Urinary bladder (tissue), 3 donors: ENCODE measurements at regions not wholly inside any gene's neighbourhood (a gene's known extent, or its start where the extent isn't known, plus 50 kb on each side); places are given as distances from the start of the nearest gene placed in this dataset.

Source experiments
- DNase-seq: peaks from one replicate; pipeline ENCODE4 v3.0.0-alpha.2; 2015; ENCODE audit errors: extremely low spot score
- H3K27ac ChIP-seq: one replicate; pipeline ENCODE4 v1.5.1; 2013; ENCODE audit warnings: low read depth, mild to moderate bottlenecking, moderate library complexity
- H3K36me3 ChIP-seq: one replicate; pipeline ENCODE4 v1.6.1; 2013; ENCODE audit warnings: mild to moderate bottlenecking, moderate library complexity; ENCODE audit not compliant: insufficient read depth
- H3K4me1 ChIP-seq: one replicate; pipeline ENCODE4 v1.6.1; 2013; ENCODE audit warnings: mild to moderate bottlenecking, moderate library complexity; ENCODE audit not compliant: insufficient read depth
- H3K4me3 ChIP-seq: one replicate; pipeline ENCODE4 v1.5.1; 2013; ENCODE audit warnings: low read depth, low read length
- whole genome bisulfite sequencing: extraction: QIAGEN DNeasy Blood & Tissue Kit; methylation state at CpG from one replicate; pipeline ENCODE4 v1.1.7; 2013; 5-methylcytosine and 5-hydroxymethylcytosine counted together
- donor health status: healthy with polysubstance abuse.
- donor health status: healthy.

DNA sequence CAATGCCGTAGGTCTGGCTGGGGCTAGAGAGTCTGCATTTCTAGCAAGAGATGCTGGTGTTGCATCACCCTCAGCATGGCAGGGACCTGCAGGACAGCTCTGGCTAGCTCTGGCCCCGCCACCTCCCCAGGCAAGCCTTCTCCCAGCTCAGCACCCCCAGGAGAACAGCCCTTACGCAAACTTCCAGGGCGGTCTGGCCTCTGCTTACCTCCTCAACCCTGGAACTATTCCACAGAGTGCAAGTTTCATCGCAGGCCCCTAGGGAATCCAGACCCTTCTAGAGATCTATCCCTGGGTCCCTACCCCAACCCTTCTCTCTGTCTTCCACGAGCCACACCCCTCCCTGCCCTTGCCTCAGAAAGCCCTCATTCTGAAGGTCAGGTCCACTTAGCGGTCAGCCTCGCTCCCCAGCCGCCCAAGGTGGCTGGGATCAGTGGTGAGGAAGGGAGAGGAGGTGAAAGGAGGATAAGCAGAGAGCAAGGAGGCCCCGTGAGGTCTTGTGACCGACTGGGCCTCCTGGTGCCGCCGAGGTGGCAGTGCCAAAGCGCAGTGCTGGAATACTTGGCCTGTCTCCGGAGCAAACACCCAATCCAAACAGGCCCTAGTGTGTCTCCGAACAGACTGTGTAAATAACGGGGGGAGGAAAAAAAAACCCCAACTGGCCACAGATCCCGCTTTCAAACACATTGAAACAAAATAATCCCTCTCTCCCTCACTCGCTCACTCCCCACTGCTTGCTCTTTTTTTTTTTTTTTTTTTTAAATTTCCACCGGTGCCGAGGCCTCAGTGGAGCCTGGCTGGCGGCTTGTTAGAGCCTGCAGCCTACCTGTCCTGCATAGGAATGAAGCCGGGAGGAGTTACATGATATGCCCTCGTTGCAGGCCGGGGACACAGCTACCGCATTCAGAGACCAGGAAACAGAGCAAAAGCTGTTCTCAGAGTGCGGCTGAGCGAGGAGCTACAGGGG lies 380.9 kb downstream of the SOX9 start:
- H3K4me1 ChIP-seq = no peaks in the 10 kb centered on the region
- WGBS = 68% methylated on average over 28 of the region's 28 CpGs
- H3K27ac ChIP-seq = no peak overlapping the region
- H3K36me3 ChIP-seq = no peaks in the 10 kb centered on the region
- H3K4me3 ChIP-seq = no peak overlapping the region
- DNase-seq = no peak

DNA sequence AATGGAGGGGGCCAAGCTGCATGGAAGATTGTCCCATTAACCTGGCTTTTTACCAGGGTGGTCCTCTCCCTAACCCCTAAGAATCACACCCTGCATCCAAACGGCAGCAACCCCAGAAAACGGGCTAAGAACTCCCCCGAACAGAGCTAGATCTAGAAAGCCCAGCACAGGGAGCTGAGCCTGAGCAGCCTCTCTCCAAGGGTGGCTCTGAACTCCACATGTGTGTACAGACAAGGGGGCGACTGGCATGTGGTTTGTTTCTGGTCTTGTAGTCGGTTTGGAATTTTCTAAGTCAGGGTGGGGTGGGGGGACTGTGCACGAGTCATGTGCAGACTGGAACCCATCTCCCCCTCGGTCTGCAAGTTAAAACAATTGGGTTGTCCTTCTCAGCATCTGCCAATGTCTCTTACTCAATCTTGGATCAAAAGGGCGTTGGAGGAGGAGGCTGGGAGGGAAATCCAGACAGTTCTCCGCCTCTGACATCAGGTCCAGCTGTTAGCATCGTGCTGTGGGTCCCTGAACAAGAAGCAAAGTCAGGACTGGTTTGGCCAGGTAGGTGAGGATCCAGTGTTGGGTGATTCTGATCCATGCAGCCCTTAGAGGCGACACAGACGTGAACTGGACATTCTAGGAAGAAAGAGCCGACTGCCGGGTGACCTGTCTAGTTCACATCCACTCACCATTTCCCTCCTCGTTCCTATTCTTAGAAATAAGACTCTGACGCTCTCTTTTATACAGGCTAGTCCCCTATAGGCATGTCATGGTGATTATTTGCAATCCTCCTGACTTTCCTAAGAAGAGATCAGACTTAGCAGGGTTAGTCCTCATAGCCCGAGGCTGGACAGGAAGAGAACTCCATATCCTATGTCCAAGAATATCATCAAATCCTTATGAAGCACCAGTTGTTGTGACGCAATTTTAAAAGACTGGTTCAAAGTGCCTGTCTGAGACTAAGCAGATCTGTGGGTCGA lies 381.8 kb downstream of the SOX9 start:
- Histone ChIP-seq H3K4me1 (no peaks in the 10 kb centered on the region), H3K4me3 (no peak overlapping the region), H3K27ac (no peak overlapping the region), H3K36me3 (no peaks in the 10 kb centered on the region)
- DNase-seq = no peak
- WGBS = 48% methylated on average over 19 of the region's 19 CpGs

DNA sequence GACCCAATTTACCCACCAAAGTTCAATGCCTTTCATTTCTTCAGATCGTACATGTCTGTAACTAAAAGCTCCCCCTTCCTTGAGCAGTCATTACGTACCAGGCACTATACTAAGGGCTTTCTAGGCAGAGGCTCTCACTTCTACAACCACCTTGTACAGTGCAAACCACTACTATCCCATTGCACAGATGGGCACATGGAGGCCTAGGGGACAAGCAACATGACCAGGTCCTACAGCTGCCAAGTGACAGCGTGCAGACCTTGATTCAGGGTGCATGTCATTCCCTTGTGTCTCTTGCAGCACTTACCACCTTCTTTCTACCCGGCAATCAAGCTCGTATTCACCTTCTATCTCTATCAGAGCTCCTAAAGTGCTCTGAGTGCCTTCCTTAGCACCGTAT lies 382.7 kb downstream of the SOX9 start:
- Histone ChIP-seq H3K36me3 (no peaks in the 10 kb centered on the region), H3K4me1 (no peaks in the 10 kb centered on the region), H3K27ac (no peak overlapping the region), H3K4me3 (no peak overlapping the region)
- DNase-seq = no peak
- WGBS = 93% methylated on average over 6 of the region's 6 CpGs

DNA sequence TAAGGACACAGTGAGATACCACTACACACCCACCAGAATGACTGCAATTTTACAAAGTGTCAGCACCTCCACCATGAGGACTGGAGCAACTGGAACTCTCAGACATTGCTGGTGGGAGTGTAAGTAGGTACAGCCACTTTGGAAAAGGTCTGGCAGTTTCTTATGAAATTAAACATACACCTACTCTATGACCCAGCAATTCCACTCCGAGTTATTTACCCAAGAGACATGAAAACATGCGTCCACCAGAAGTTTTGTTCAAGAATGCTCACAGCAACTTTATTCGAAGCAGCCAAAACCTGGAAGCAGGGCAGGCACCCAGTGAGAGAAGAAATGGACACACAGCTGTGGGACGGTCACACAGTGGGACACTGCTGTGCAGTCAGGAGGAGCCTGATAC lies 384.0 kb downstream of the SOX9 start:
- 94% methylated on average over 4 of the region's 4 CpGs for WGBS
- no peaks in the 10 kb centered on the region for H3K36me3 ChIP-seq
- no peak overlapping the region for H3K27ac ChIP-seq
- H3K4me1 ChIP-seq = no peaks in the 10 kb centered on the region
- DNase-seq = no peak
- H3K4me3 ChIP-seq = no peak overlapping the region

DNA sequence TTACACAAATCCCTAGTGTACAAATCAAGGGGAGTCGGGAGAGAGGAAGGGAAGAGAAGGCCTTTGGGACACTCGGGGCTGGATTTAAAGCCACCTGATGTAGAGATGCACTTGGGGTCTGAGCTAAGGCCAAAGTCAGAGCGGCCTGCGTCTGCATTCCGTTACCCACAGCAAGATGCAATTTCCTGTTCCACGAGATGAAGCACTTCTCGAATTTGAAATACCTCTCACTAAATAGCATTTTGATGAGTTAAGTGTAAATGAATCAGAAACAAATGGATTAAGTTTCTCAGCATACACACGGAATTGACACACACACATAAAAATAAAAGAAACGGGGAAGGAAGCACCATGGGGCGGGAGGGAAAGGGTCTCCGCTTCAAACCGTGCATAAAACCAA lies 386.0 kb downstream of the SOX9 start:
- Histone ChIP-seq H3K27ac (no peak overlapping the region), H3K4me1 (no peaks in the 10 kb centered on the region), H3K36me3 (no peaks in the 10 kb centered on the region), H3K4me3 (no peak overlapping the region)
- no peak for DNase-seq
- 84% methylated on average over 12 of the region's 12 CpGs for WGBS

DNA sequence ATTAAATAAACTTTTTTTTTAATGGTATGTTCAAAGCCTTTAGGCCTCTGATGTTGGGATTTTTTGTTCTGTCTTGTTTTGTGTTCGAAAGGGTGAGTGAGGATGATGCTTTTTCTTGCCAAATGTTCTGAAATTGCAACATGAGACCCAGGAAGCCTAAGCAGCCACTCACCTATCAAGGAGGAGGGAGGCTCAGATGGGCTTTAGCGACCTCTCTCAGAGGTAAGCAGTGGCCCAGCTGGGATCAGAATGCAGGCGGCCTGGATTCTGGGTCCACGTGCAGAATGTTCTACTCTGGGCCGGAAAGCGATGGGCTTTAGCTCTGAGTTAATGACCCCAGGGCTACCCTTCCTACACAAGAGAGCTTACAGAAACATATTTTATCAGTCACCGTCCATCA lies 386.6 kb downstream of the SOX9 start:
- no peaks in the 10 kb centered on the region for H3K36me3 ChIP-seq
- 90% methylated on average over 7 of the region's 7 CpGs for WGBS

DNA sequence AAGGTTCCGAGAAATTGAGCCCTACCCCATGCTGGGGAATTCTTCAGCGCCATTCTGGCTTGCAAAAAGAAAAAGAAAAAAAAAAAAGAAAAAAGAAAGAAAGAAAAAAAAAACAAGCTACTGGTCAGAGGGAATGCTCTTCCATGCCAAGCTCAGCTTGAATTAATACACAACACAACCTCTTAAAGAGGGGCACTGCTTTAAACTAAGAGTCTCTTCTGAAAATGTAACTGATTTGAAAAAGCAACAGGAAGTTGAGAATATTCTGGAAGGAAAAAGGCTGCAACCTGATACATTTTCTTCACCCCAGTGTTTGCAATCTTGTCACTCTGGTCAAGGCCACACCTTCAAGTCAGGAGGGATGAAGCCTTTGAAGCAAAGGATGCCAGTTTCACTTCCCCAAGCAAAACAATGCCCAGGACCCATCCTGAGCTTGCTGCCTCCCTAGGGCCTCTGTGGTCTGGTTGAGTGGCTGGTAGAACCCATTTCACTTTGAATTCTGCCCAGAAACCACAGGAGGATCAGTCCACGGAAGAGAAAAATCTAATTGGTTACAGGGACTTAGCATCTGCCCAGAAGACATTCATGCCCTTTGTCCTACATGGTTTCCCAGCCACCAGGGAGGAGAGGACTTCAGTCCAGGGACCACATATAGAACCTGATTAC lies 389.7 kb downstream of the SOX9 start:
- Histone ChIP-seq H3K4me1 (no peaks in the 10 kb centered on the region), H3K27ac (no peak overlapping the region), H3K4me3 (no peak overlapping the region), H3K36me3 (no peaks in the 10 kb centered on the region)
- no peak for DNase-seq
- WGBS = 81% methylated on average over 3 of the region's 3 CpGs

More for the DNA sequence above, 386.6 kb downstream of the SOX9 start:
- Histone ChIP-seq H3K4me1 (no peaks in the 10 kb centered on the region), H3K27ac (no peak overlapping the region), H3K4me3 (no peak overlapping the region)
- no peak for DNase-seq

DNA sequence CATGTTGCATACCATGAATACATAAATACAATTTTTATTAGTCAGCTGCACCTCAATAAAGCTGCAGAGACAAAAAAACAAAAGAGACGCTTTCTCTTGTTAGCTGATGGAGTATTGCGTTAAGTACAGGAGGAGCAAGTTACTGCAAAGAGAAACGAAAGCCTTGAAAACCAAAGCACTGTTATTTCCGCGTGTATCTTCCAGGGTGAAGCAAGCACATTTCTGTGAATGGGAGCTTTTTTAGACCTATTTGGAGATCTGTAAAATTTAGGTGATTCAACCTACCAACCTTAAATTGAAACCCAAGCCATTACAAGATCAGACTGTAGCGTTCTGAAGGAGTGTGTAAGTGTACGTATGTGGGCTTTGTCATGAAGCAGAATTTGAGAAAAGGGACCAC lies 390.4 kb downstream of the SOX9 start:
- Histone ChIP-seq H3K4me3 (no peak overlapping the region), H3K27ac (no peak overlapping the region)
- 88% methylated on average over 7 of the region's 7 CpGs for WGBS

DNA sequence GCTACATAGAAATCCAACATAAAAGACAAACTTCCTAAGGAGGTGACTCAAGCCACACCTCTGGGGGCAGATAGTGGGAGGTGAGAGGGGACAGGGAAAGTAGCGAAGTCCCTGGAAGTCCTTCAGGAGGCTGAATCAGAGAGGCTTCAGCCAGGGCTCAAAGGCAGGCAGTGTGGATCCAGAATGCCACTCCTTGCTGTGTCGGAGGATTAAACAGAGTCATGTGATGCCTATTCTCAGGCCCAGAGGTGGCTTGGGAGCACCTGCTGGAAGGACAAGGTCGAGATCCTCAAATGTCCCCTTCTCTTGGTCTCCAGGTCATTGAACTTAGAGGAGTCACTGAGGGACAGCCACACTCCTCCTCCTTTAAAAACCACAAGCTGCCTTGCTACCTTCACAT lies 391.1 kb downstream of the SOX9 start:
- no peak for DNase-seq
- H3K36me3 ChIP-seq = no peaks in the 10 kb centered on the region
- H3K4me3 ChIP-seq = no peak overlapping the region
- 75% methylated on average over 3 of the region's 3 CpGs for WGBS
- H3K4me1 ChIP-seq = no peaks in the 10 kb centered on the region
- no peak overlapping the region for H3K27ac ChIP-seq

More for the DNA sequence above, 390.4 kb downstream of the SOX9 start:
- H3K4me1 ChIP-seq = no peaks in the 10 kb centered on the region
- H3K36me3 ChIP-seq = no peaks in the 10 kb centered on the region
- DNase-seq = no peak

DNA sequence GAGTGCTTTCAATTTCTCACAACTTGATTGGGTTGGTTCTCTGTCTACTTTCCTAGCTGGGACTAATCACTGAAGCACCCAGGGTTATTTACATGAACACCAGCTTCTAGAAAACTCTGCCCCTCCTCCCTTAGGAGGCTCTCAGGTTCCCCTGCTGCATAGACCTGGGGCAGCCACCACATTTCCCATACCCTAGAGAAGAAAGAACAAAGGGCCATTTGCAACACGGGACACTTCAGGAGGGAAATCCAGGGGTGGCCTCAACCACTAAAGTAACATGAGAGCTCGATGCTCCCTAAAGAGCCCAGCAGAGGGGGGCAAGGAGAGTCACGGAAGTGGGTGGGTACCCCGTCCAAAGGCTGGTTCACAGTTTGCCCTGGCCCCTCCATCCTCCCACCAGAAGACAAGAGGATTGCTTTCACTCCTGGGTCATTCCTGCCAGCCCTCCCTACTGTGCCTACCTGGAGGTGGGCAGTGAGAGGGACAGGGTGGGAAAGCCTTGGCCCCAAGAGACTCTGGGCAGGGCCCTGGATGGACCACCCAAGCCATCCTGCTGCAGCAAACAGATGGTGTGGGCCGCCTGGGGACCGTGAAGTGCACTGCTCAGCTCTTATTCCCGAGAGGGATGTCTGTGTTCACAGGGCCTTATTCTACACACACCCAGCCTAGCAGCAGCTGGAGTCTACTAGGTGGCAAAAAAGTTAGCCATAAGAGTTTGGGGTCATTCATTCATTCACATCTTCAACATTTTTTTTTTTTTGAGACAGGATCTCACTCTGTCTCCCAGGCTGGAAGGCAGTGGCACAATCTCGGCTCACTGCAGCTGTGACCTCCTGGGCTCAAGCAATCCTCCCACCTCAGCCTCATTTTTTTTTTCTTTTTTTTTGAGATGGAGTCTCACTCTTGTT lies 392.1 kb downstream of the SOX9 start:
- H3K4me3 ChIP-seq = no peak overlapping the region
- WGBS = 90% methylated on average over 8 of the region's 8 CpGs

DNA sequence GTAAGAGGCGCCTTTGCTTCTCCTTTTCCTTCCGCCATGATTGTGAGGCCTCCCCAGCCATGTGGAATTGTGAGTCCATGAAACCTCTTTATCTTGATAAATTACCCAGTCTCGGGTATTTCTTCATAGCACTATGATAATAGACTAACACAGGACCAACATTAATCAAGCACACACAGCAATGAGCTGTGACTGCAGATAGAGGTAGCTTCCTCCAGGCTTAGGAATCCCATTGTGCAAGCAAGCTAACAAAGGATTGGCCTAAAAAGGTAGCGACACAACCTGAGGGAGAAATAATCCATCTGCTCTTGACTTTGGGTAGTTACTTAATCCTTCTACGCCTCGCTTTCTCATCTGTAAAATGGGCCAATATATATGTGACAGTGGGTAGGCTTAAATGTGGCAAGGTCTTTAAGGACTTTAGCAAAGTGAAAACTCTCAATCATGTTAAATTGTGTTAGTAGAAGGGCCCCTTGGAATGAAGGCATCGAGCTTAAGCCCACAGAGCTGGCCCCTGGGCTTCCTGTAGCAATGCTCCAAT lies 393.6 kb downstream of the SOX9 start:
- no peak overlapping the region for H3K27ac ChIP-seq
- H3K4me3 ChIP-seq = no peak overlapping the region
- WGBS = 88% methylated on average over 7 of the region's 7 CpGs

More for the DNA sequence above, 392.1 kb downstream of the SOX9 start:
- no peak overlapping the region for H3K27ac ChIP-seq
- DNase-seq = no peak
- H3K4me1 ChIP-seq = no peaks in the 10 kb centered on the region
- H3K36me3 ChIP-seq = no peaks in the 10 kb centered on the region

DNA sequence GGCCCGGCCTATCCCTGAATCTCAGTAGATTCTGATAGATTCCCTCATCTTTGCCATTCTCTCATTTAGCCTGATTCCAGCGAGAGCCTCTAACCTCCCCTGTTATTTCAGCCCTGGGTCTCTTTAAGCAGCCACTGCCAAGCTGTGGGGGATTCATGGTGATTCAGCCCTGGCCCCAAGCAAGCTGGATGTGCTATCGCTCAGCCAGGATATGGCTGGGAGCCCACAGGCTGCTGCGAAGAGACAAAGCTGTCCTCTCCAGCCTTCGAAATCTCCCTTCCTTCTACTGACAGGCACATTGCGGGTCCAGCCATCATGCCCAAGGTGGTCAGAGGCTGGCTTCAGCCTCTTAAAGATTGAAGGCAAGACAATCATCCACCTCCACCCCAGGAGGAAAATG lies 394.1 kb downstream of the SOX9 start:
- H3K4me3 ChIP-seq = no peak overlapping the region
- 38% methylated on average over 6 of the region's 6 CpGs for WGBS
- H3K4me1 ChIP-seq = no peaks in the 10 kb centered on the region
- no peaks in the 10 kb centered on the region for H3K36me3 ChIP-seq
- no peak for DNase-seq
- H3K27ac ChIP-seq = no peak overlapping the region

More for the DNA sequence above, 393.6 kb downstream of the SOX9 start:
- no peak for DNase-seq
- H3K4me1 ChIP-seq = no peaks in the 10 kb centered on the region
- H3K36me3 ChIP-seq = no peaks in the 10 kb centered on the region
